CD4-positive, alpha-beta T cell treated with Interleukin-21 for 1 hour (primary cell): ENCODE measurements at regions not wholly inside any gene's neighbourhood (a gene's known extent, or its start where the extent isn't known, plus 50 kb on each side); places are given as distances from the start of the nearest gene placed in this dataset.
"Not testable (repeated sequence)": the region's sequence is repeated elsewhere in the genome, so short reads cannot be mapped to it uniquely, and the experiment has no call there.

Source experiments
- DNase-seq: peaks from one replicate; pipeline ENCODE4 v3.0.0-alpha.2; 2020

- no peak for DNase-seq
These were observed 113.2 kb upstream of the LHX1 start for GRCh38 chr17:36823850-36824677.

GRCh38 chr17:36824678-36825101, 112.6 kb upstream of the LHX1 start:
- DNase-seq = no peak

GRCh38 chr17:36825113-36825512, 112.2 kb upstream of the LHX1 start:
- no peak for DNase-seq

- DNase-seq = no peak
These were observed 111.8 kb upstream of the LHX1 start for GRCh38 chr17:36825521-36825920.

GRCh38 chr17:36825951-36826350, 111.3 kb upstream of the LHX1 start:
- no peak for DNase-seq

GRCh38 chr17:36827081-36827480, 110.2 kb upstream of the LHX1 start:
- DNase-seq = no peak

GRCh38 chr17:36829676-36830075, 107.6 kb upstream of the LHX1 start:
- no peak for DNase-seq

- no peak for DNase-seq
These were observed 104.0 kb upstream of the LHX1 start for GRCh38 chr17:36833279-36833678.

GRCh38 chr17:36835036-36835435, 102.2 kb upstream of the LHX1 start:
- no peak for DNase-seq

- no peak for DNase-seq
These were observed 99.9 kb upstream of the LHX1 start for GRCh38 chr17:36837195-36837938.

GRCh38 chr17:36837939-36838272, 99.4 kb upstream of the LHX1 start:
- DNase-seq = no peak

GRCh38 chr17:36839256-36839655, 98.0 kb upstream of the LHX1 start:
- DNase-seq = no peak

GRCh38 chr17:36840796-36841195, 96.5 kb upstream of the LHX1 start:
- DNase-seq = no peak

- DNase-seq = no peak
These were observed 95.0 kb upstream of the LHX1 start for GRCh38 chr17:36842231-36842819.

GRCh38 chr17:36842963-36843558, 94.2 kb upstream of the LHX1 start:
- DNase-seq = no peak

- DNase-seq = no peak
These were observed 93.3 kb upstream of the LHX1 start for GRCh38 chr17:36844013-36844412.

GRCh38 chr17:36844601-36845000, 92.7 kb upstream of the LHX1 start:
- DNase-seq = no peak

GRCh38 chr17:36845916-36846315, 91.4 kb upstream of the LHX1 start:
- DNase-seq = no peak

GRCh38 chr17:36846410-36847292, 90.6 kb upstream of the LHX1 start:
- DNase-seq = no peak

- no peak for DNase-seq
These were observed 89.0 kb upstream of the LHX1 start for GRCh38 chr17:36848008-36848902.

GRCh38 chr17:36849020-36849419, 88.3 kb upstream of the LHX1 start:
- DNase-seq = not testable (repeated sequence)
